HG03196 (cell line): ENCODE measurements at regions not wholly inside any gene's neighbourhood (a gene's known extent, or its start where the extent isn't known, plus 50 kb on each side); places are given as distances from the start of the nearest gene placed in this dataset.
"Not testable (repeated sequence)": the region's sequence is repeated elsewhere in the genome, so short reads cannot be mapped to it uniquely, and the experiment has no call there.

ENCODE experiments used
- ATAC-seq: cut with Tn5 transposase; IDR thresholded peaks from one replicate; pipeline ENCODE4 v1.9.1; 2021; ENCODE audit not compliant: unreplicated experiment

DNA sequence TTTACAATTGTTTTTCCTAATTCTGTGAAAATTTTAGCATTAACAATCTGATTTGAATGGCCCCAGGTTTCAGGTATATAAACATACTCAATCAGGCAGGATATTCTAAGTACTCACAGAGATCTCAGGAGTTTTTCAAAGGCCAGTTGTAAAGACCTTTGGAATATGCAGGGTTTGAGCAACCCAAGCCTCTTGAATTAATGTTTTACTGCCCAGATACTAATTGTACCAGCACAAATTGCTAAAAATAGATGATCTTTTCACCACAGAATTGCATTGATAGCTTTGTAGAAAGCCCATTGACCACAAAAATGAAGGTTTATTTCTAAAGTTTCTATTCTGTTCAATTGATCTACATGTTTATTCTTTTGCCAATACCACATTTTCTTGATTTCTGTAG lies 186.5 kb downstream of the OSTF1 start:
- ATAC-seq, result no peak

DNA sequence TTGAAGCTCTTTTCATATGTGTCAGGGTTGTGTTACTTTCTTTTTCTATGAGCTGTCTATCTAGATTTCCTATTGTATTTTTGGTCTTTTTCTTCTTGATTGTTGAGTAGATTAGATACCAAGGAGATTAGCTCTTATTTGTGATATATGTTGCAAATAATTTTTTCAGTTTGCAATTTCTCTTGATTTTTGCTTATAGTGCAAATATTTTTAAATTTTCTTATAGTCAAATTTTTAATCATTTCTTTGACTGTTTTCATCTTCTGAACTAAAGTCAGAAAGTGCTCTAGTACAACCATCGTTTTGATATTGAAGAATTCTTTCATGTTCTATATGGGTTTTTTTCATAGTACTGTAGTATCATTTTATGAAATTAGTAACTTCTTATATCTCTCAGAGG lies 193.7 kb downstream of the OSTF1 start:
- no peak for ATAC-seq

- ATAC-seq, result no peak
These were observed 201.0 kb downstream of the OSTF1 start for GRCh38 chr9:75289332-75289731.

DNA sequence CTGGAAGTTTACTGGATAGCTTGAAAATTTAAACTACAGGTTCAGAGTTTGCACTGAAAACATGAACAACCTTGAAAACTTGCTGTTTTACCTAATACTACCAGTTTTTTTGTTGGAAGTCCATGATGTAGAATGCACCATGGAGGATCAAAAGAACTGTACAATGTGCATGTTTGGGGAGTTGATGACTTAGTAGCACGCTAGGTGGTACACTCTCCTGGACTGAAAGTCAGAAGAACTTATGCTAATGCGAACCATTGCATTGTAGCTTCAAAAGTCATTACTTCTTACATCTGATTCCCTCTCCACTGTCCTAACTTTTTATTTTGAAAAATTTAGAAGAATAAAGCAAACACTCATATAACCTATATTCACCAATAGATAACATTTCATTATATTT lies 211.0 kb downstream of the OSTF1 start:
- no peak for ATAC-seq

GRCh38 chr9:75333624-75334023 lies 245.3 kb downstream of the OSTF1 start:
- no peak for ATAC-seq

DNA sequence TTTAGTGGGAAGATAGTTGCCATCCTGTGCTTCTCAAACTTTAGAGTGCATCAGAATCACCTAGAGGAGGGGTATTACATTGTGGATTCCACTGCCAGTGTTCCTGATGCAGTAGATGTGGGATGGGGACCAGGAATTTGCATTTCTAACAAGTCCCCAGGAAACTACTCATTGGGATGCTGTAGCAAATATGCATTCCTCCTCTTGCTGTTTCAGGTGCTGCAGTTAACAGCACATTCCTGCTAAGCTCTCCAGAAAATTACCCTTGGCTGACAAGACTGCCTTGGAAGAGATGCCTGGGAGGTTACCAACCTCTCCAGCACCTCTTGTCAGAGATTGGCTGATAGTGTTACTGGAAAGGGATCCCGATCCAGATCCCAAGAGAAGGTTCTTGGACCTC lies 270.5 kb downstream of the OSTF1 start:
- ATAC-seq, result no peak

- no peak for ATAC-seq
These were observed 271.3 kb downstream of the OSTF1 start for GRCh38 chr9:75359638-75360037.

- ATAC-seq, result no peak
These were observed 271.9 kb downstream of the OSTF1 start for GRCh38 chr9:75360252-75360651.

DNA sequence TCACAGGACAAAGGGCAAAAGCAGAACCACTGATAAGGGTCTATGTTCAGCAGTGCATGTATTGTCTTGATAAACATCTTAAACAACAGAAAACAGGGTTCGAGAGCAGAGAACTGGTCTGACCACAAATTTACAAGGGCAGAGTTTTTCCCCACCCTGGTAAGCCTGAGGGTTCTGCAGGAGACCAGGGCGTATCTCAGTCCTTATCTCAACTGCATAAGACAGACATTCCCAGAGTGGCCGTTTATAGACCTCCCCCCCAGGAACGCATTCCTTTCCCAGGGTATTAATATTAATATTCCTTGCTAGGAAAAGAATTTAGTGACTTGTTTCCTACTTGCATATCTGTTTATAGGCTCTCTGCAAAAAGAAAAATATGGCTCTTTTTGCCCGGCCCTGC lies 274.1 kb downstream of the OSTF1 start:
- not testable (repeated sequence) for ATAC-seq

DNA sequence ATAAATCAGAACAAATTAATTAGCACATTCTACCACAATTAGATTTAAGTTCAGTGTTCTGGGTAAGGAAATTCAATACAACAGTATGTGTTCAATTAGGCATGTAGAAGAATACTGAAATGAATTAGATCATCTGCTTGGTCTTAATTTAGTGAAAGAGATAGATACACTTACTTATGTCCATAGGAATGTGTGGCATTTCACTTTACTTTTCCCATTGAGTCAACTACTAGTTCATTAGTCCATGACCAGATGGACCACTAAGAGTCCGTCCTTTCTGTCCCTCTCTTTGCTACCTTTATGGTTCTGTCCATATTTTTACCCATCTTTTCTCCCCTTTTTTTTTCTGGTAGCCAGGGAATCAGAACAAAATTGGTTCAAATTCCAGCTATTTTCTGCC lies 276.9 kb downstream of the OSTF1 start:
- ATAC-seq, result no peak

DNA sequence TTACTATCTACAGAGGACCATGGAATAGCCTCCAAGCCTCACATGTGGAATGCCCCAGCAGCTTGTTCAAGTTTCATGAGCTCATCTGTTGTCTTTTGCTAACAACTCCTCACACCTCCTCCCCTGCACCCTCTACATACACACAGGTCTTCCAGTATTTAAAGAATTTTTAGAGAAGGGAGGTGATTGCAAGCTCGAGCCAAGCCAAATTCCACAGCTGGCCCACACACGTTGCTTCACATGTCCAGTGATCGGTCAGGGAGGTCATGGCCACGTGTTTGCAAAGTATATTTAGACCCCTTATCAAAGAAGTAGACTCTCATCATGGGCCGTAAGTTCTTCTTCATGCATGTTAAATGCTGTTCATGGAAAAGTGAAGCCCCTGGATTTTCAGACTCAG lies 281.7 kb downstream of the OSTF1 start:
- no peak for ATAC-seq

- no peak for ATAC-seq
These were observed 284.4 kb downstream of the OSTF1 start for GRCh38 chr9:75372499-75373268.

GRCh38 chr9:75376680-75377254 lies 288.5 kb downstream of the OSTF1 start:
- ATAC-seq, result no peak

DNA sequence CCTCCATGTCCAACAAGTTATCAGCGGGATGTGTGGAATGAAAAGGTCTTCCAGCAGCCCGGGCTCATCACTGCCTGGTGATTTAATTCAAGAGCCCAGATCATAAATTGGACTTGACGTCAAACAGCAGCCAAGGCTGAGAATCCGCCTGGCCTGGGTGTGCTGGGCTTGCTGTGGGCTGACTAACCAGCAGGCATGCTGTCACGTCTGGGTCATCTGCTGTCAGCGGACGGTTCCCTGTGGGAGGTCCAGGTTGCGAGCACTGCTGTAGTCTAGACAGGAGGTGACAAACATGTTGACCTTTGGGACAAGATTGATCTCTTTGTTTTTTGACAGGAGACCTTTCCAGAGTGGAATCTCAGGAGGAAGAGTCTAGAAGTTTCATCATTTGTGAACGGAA lies 289.7 kb downstream of the OSTF1 start:
- no peak for ATAC-seq

GRCh38 chr9:75378926-75379325 lies 290.6 kb downstream of the OSTF1 start:
- no peak for ATAC-seq

DNA sequence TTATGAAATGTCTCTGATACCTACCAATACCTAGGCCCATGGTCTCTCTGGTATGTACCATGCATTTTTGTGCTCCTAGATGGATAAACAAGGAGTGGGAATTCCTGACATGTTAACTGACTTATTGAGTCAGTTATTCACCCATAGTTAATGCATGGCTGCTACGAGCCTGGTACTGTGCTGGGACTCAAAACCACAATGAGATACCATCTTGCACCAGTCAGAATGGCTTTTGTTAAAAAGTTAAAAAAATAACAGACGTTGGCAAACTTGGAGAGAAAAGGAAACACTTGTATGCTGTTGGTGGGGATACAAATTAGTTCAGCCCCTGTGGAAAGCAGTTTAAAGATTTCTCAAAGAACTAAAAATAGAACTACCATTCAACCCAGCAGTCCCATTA lies 293.8 kb downstream of the OSTF1 start:
- no peak for ATAC-seq

- ATAC-seq, result not testable (repeated sequence)
These were observed 295.2 kb downstream of the OSTF1 start for GRCh38 chr9:75383420-75384034.

- ATAC-seq, result no peak
These were observed 296.9 kb downstream of the OSTF1 start for GRCh38 chr9:75385236-75385635.

GRCh38 chr9:75389101-75389500 lies 300.8 kb downstream of the OSTF1 start:
- no peak for ATAC-seq

- ATAC-seq, result no peak
These were observed 302.6 kb downstream of the OSTF1 start for GRCh38 chr9:75390951-75391350.

DNA sequence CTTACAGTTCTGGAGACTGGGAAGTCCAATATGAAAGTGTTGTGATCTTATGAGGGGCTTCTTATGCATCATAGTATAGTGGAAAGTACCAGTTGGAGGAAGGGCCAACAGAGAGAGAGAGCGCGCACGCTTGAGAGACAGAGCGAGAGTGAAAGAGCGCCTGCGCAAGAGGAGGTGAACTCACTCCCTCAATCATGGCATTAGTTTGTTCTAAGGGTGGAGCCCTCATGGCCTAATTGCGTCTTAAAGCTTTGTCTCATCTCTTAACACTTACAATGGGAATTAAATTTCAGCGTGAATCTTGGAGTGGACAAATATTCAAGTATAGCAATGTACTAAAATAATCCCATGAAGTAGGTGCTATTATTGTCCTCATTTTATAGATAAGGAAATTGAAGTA lies 303.2 kb downstream of the OSTF1 start:
- ATAC-seq, result no peak

GRCh38 chr9:75395336-75395735 lies 307.0 kb downstream of the OSTF1 start:
- no peak for ATAC-seq
